NB4 (cell line): ENCODE measurements at regions not wholly inside any gene's neighbourhood (a gene's known extent, or its start where the extent isn't known, plus 50 kb on each side); places are given as distances from the start of the nearest gene placed in this dataset.
"Not testable (repeated sequence)": the region's sequence is repeated elsewhere in the genome, so short reads cannot be mapped to it uniquely, and the experiment has no call there.

Experiments
- DNase-seq: peaks from one replicate; pipeline ENCODE4 v3.0.0; 2010; ENCODE audit warnings: low read depth
- H3K4me3 ChIP-seq: one replicate; pipeline ENCODE4 v1.5.1; 2011; ENCODE audit warnings: mild to moderate bottlenecking, low read depth, low read length, moderate library complexity
- MYC ChIP-seq: IDR thresholded peaks from 2 replicates; pipeline ENCODE4 v1.6.1; 2011; ENCODE audit warnings: low read depth, low read length
- POLR2A ChIP-seq: IDR thresholded peaks from 2 replicates; pipeline ENCODE4 v1.6.1; 2011; ENCODE audit warnings: mild to moderate bottlenecking; ENCODE audit not compliant: insufficient read length; ENCODE audit errors: extremely low read depth
- TF ChIP-seq, protein P1 (sequence below): IDR thresholded peaks from one replicate; pipeline ENCODE4 v1.5.1; 2012; ENCODE audit warnings: low read depth, low read length
- TF ChIP-seq, protein P2 (sequence below): IDR thresholded peaks from 2 replicates; pipeline ENCODE4 v1.6.1; 2011; ENCODE audit warnings: low read depth, low read length

DNA sequence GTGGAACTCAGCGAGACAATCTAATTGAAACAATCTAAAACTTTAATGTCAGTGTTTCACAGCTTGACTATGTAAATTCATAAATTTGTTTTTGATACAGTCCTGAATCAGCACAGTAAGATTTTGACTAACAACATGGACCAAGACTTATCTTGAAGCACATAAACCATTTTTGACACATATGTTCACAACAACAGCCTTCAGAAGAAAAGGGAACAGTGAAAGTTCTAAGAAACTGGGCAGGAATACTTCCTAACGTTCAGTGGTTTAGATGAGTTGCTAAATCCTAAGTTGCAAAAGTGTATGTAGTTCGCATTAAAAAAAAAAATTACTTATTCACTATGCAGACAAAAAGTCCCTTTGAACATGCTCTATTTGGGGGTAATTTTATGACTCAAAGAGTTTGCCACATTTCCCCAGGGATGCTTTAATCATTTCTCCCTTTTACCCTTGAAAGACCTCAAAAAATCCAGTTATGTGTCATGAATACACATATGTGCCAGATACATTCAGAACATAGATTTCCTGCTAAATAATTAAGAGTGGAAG is 120.2 kb downstream of the MRPL39 start:
- peak; percentile 75 for DNase-seq
- no peak overlapping the region for H3K4me3 ChIP-seq
- no peak for TF ChIP-seq POLR2A
- TF ChIP-seq, protein P1, sequence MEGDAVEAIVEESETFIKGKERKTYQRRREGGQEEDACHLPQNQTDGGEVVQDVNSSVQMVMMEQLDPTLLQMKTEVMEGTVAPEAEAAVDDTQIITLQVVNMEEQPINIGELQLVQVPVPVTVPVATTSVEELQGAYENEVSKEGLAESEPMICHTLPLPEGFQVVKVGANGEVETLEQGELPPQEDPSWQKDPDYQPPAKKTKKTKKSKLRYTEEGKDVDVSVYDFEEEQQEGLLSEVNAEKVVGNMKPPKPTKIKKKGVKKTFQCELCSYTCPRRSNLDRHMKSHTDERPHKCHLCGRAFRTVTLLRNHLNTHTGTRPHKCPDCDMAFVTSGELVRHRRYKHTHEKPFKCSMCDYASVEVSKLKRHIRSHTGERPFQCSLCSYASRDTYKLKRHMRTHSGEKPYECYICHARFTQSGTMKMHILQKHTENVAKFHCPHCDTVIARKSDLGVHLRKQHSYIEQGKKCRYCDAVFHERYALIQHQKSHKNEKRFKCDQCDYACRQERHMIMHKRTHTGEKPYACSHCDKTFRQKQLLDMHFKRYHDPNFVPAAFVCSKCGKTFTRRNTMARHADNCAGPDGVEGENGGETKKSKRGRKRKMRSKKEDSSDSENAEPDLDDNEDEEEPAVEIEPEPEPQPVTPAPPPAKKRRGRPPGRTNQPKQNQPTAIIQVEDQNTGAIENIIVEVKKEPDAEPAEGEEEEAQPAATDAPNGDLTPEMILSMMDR, result no peak
- TF ChIP-seq, protein P2, sequence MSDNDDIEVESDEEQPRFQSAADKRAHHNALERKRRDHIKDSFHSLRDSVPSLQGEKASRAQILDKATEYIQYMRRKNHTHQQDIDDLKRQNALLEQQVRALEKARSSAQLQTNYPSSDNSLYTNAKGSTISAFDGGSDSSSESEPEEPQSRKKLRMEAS, result no peak
- no peak for TF ChIP-seq MYC

DNA sequence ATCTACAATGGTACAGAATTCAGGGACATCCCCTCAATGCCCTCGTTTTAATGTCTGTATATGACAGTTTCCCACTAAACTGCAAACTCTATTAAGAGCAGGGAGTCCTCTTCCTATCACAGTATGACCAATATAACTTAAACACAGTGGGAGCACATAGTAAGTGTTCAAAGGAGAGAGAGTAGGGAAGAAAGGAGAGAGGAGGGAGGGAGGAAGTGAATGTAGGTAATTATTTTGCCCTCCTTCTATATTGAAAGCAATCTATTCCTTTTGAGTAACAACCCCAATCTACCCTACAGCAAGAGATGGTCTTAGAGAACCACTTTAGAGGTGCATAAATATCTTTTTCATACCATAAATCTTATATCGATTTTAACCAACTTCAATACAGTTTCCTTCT is 121.4 kb downstream of the MRPL39 start:
- DNase-seq, result no peak
- H3K4me3 ChIP-seq, result no peak overlapping the region
- TF ChIP-seq MYC, result no peak
- TF ChIP-seq, protein P2, result no peak
- TF ChIP-seq, protein P1, result no peak
- no peak for TF ChIP-seq POLR2A

DNA sequence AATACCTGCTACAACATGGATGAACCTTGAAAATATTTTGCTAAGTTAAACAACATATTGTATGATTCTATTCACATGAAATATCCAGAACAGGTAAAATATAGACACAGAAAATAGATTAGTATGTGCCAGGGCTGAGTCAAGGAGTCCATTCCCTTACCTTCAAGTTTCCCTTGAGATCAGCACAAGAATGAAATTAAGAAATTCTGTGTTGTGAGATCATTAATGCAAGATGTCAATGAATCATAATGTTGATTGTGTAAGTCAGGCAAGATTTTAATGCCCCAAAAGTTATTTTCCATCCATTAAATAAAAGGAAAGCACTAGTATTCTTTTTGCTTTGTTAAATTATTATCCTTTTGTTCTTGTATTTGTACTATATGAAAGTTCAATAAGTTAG is 139.4 kb downstream of the MRPL39 start:
- TF ChIP-seq, protein P1, result no peak
- TF ChIP-seq, protein P2, result no peak
- TF ChIP-seq POLR2A, result no peak
- TF ChIP-seq MYC, result no peak
- no peak overlapping the region for H3K4me3 ChIP-seq
- no peak for DNase-seq

DNA sequence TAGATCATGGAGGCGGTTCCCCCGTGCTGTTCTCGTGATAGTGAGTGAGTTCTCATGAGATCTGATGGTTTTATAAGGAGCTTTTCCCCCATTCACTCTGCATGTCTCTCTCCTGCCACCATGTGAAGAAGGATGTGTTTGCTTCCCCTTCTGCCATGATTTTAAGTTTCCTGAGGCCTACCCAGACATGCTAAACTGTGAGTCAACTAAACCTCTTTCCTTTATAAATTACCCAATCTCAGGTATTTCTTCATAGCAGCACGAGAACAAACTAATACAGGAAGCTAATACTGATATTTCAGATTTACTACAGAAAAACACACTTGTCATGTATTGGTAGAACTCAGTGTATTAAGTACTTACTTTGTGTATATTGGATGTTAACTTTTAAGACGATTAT is 140.2 kb downstream of the MRPL39 start:
- H3K4me3 ChIP-seq, result not testable (repeated sequence)

DNA sequence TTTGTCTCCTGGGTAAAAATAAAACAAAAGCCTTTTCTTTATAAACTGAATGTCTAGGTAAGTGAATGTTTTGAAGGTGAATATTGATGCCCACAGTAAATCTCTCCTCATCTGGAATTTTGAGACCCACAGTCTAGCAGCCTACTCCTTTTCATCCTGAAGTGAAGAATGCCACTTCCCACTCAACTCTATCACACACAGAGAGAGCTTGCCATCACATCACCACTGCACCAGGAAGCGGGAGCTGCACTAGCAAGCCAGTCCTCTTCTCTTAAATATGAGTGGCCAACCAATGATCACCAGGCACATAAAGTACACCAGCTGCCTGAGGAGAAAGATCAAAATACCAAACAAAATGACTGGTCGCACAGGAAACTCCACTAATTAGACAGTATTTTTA is 140.8 kb downstream of the MRPL39 start:
- H3K4me3 ChIP-seq, result no peak overlapping the region
- TF ChIP-seq, protein P2, result no peak
- TF ChIP-seq MYC (no peak), POLR2A (no peak)
- TF ChIP-seq, protein P1, result no peak
- no peak for DNase-seq

More for the DNA sequence above, 140.2 kb downstream of the MRPL39 start:
- DNase-seq, result peak; percentile 7

DNA sequence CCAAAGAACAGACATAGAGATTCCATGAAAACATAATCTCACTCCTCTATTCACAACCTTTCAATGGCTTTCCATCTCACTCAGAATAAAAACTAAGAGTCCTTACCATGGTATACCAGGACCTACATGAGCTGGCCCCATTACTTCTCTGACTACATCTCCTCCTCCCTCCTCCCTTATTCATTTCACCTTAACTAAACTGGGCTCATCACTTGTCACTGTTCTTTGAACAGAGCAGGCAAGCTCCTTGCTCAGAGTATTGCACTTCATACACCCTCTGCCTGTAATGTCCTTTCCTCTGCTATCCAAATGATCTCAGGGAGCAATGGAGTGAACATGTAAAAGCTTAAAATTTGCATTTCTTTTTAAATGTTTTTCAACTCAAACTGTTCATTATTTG is 142.0 kb downstream of the MRPL39 start:
- TF ChIP-seq, protein P1, result no peak
- TF ChIP-seq MYC (no peak), POLR2A (no peak)
- TF ChIP-seq, protein P2, result no peak
- no peak overlapping the region for H3K4me3 ChIP-seq
- no peak for DNase-seq
